MM.1S (cell line): ENCODE measurements at regions not wholly inside any gene's neighbourhood (a gene's known extent, or its start where the extent isn't known, plus 50 kb on each side); places are given as distances from the start of the nearest gene placed in this dataset.

Experiments
- DNase-seq: peaks from one replicate; pipeline ENCODE4 v3.0.0-alpha.2; 2015
- H2AFZ ChIP-seq: fragments of 300-600 bp; sonication (generic); 2 replicates; pipeline ENCODE4 v1.6.0; 2016; ENCODE audit warnings: antibody characterized with exemption, low read length
- H3F3A ChIP-seq: fragments of 300-600 bp; sonication (generic); 2 replicates; pipeline ENCODE4 v1.6.1; 2016; ENCODE audit warnings: mild to moderate bottlenecking, antibody characterized with exemption, low read length, moderate library complexity, mixed read lengths; ENCODE audit not compliant: insufficient read depth
- H3K27ac ChIP-seq: fragments of 300-600 bp; sonication (generic); 2 replicates; pipeline ENCODE4 v1.5.1; 2016; ENCODE audit warnings: mild to moderate bottlenecking, low read length
- H3K27me3 ChIP-seq: fragments of 300-600 bp; sonication (generic); replicated peaks from 2 replicates; pipeline ENCODE4 v1.6.0; 2016; ENCODE audit warnings: low read length; ENCODE audit not compliant: insufficient read depth
- H3K36me3 ChIP-seq: fragments of 300-600 bp; sonication (generic); replicated peaks from 2 replicates; pipeline ENCODE4 v1.6.1; 2016; ENCODE audit warnings: mild to moderate bottlenecking, low read length, mixed read lengths; ENCODE audit not compliant: insufficient read depth
- H3K4me1 ChIP-seq: fragments of 300-600 bp; sonication (generic); 2 replicates; pipeline ENCODE4 v1.6.1; 2016; ENCODE audit warnings: low read length, mixed read lengths
- H3K4me2 ChIP-seq: fragments of 300-600 bp; sonication (generic); 2 replicates; pipeline ENCODE4 v1.6.0; 2016; ENCODE audit warnings: low read depth, low read length
- H3K4me3 ChIP-seq: fragments of 300-600 bp; sonication (generic); 2 replicates; pipeline ENCODE4 v1.5.1; 2016; ENCODE audit warnings: low read length, mixed read lengths
- H3K79me2 ChIP-seq: fragments of 300-600 bp; sonication (generic); 2 replicates; pipeline ENCODE4 v1.6.1; 2016; ENCODE audit warnings: mixed run types, low read length, mixed read lengths
- H3K9ac ChIP-seq: fragments of 300-600 bp; sonication (generic); 2 replicates; pipeline ENCODE4 v1.6.1; 2016; ENCODE audit warnings: low read length, mixed read lengths
- H3K9me2 ChIP-seq: fragments of 300-600 bp; sonication (generic); replicated peaks from 2 replicates; pipeline ENCODE4 v1.6.1; 2016; ENCODE audit warnings: mild to moderate bottlenecking, low read length, mixed read lengths; ENCODE audit not compliant: insufficient read depth
- H3K9me3 ChIP-seq: fragments of 300-600 bp; sonication (generic); replicated peaks from 2 replicates; pipeline ENCODE4 v1.6.1; 2016; ENCODE audit warnings: mild to moderate bottlenecking, low read length, mixed read lengths; ENCODE audit not compliant: insufficient read depth
- H4K20me1 ChIP-seq: fragments of 300-600 bp; sonication (generic); 2 replicates; pipeline ENCODE4 v1.6.1; 2016; ENCODE audit warnings: mild to moderate bottlenecking, low read length, moderate library complexity, mixed read lengths; ENCODE audit not compliant: insufficient read depth
- EZH2 ChIP-seq: fragments of 300-600 bp; sonication (generic); optimal IDR thresholded peaks from 2 replicates; pipeline ENCODE3; 2017; ENCODE audit warnings: low read depth, mild to moderate bottlenecking, antibody characterized with exemption, low read length, mixed read lengths
- EZH2phosphoT487 ChIP-seq: fragments of 300-600 bp; sonication (generic); IDR thresholded peaks from 2 replicates; pipeline ENCODE4 v1.6.1; 2018; ENCODE audit warnings: antibody characterized with exemption, low read length
- TF ChIP-seq, protein P1 (sequence below): fragments of 300-600 bp; sonication (generic); IDR thresholded peaks from 2 replicates; pipeline ENCODE4 v1.5.1; 2016; ENCODE audit warnings: antibody characterized with exemption, low read length, mixed read lengths

- Histone ChIP-seq H3K4me3 (no peak overlapping the region), H3K9me2 (no peaks in the 10 kb centered on the region), H3K9ac (no peak overlapping the region), H4K20me1 (no peaks in the 10 kb centered on the region), H3K36me3 (no peaks in the 10 kb centered on the region), H2AFZ (no peak overlapping the region), H3K27ac (no peak overlapping the region), H3K4me2 (no peak overlapping the region), H3K4me1 (no peaks in the 10 kb centered on the region), H3K9me3 (no peaks in the 10 kb centered on the region), H3K79me2 (no peaks in the 10 kb centered on the region), H3K27me3 (no peaks in the 10 kb centered on the region), H3F3A (no peaks in the 10 kb centered on the region)
- TF ChIP-seq EZH2phosphoT487 (no peak), EZH2 (no peak)
- TF ChIP-seq, protein P1, sequence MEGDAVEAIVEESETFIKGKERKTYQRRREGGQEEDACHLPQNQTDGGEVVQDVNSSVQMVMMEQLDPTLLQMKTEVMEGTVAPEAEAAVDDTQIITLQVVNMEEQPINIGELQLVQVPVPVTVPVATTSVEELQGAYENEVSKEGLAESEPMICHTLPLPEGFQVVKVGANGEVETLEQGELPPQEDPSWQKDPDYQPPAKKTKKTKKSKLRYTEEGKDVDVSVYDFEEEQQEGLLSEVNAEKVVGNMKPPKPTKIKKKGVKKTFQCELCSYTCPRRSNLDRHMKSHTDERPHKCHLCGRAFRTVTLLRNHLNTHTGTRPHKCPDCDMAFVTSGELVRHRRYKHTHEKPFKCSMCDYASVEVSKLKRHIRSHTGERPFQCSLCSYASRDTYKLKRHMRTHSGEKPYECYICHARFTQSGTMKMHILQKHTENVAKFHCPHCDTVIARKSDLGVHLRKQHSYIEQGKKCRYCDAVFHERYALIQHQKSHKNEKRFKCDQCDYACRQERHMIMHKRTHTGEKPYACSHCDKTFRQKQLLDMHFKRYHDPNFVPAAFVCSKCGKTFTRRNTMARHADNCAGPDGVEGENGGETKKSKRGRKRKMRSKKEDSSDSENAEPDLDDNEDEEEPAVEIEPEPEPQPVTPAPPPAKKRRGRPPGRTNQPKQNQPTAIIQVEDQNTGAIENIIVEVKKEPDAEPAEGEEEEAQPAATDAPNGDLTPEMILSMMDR: no peak
- DNase-seq: no peak
Observed at GRCh38 chr1:170261669-170262068, 115.9 kb downstream of the NTMT2 start.

GRCh38 chr1:170262276-170262939 lies 116.6 kb downstream of the NTMT2 start:
- Histone ChIP-seq H3K9me3 (no peaks in the 10 kb centered on the region), H3K36me3 (no peaks in the 10 kb centered on the region), H3K4me2 (no peak overlapping the region), H3K4me3 (no peak overlapping the region), H3F3A (no peaks in the 10 kb centered on the region), H3K9ac (no peak overlapping the region), H3K27me3 (no peaks in the 10 kb centered on the region), H3K27ac (no peak overlapping the region), H3K4me1 (no peaks in the 10 kb centered on the region), H3K9me2 (no peaks in the 10 kb centered on the region), H2AFZ (no peak overlapping the region), H3K79me2 (no peaks in the 10 kb centered on the region), H4K20me1 (no peaks in the 10 kb centered on the region)
- no peak for DNase-seq
- TF ChIP-seq, protein P1: no peak
- TF ChIP-seq EZH2: no peak
- no peak for TF ChIP-seq EZH2phosphoT487

- DNase-seq: no peak
- Histone ChIP-seq H3K4me3 (no peak overlapping the region), H3K9ac (no peak overlapping the region), H3K4me2 (no peak overlapping the region), H3K9me2 (no peaks in the 10 kb centered on the region), H3K36me3 (no peaks in the 10 kb centered on the region), H3F3A (no peaks in the 10 kb centered on the region), H2AFZ (no peak overlapping the region), H3K27me3 (no peaks in the 10 kb centered on the region), H4K20me1 (no peaks in the 10 kb centered on the region), H3K79me2 (no peaks in the 10 kb centered on the region), H3K4me1 (no peaks in the 10 kb centered on the region), H3K27ac (no peak overlapping the region), H3K9me3 (no peaks in the 10 kb centered on the region)
- TF ChIP-seq, protein P1: no peak
- TF ChIP-seq EZH2 (no peak), EZH2phosphoT487 (no peak)
Observed at GRCh38 chr1:170265234-170265633, 119.5 kb downstream of the NTMT2 start.
